ENCODE measurements at regions not wholly inside any gene's neighbourhood (a gene's known extent, or its start where the extent isn't known, plus 50 kb on each side); places are given as distances from the start of the nearest gene placed in this dataset.

- DNase-seq (ENCODE audit: low read depth) = no peak
- no peak overlapping the region for H3K4me3 ChIP-seq (ENCODE audit: low read depth, low read length)
Observed at GRCh38 chr6:11925805-11926204, 86.3 kb upstream of the HIVEP1 start.

GRCh38 chr6:11923621-11924020, 88.5 kb upstream of the HIVEP1 start:
- DNase-seq (ENCODE audit: low read depth) = no peak
- no peak overlapping the region for H3K4me3 ChIP-seq (ENCODE audit: low read depth, low read length)
- no peak for TF ChIP-seq CTCF (conservative IDR thresholded peaks at IDR 0.05; ENCODE audit: low read depth, low read length)

More at GRCh38 chr6:11925805-11926204, 86.3 kb upstream of the HIVEP1 start:
- no peak for TF ChIP-seq CTCF (conservative IDR thresholded peaks at IDR 0.05; ENCODE audit: low read depth, low read length)

- no peak overlapping the region for H3K4me3 ChIP-seq (ENCODE audit: low read depth, low read length)
- DNase-seq (ENCODE audit: low read depth) = no peak
- no peak for TF ChIP-seq CTCF (conservative IDR thresholded peaks at IDR 0.05; ENCODE audit: low read depth, low read length)
Observed at GRCh38 chr6:11922901-11923300, 89.2 kb upstream of the HIVEP1 start.

- DNase-seq (ENCODE audit: low read depth) = no peak
Observed at GRCh38 chr6:11921751-11922150, 90.4 kb upstream of the HIVEP1 start.

GRCh38 chr6:11921017-11921438, 91.1 kb upstream of the HIVEP1 start:
- no peak overlapping the region for H3K4me3 ChIP-seq (ENCODE audit: low read depth, low read length)
- peak; percentile 91 for DNase-seq (ENCODE audit: low read depth)
- no peak for TF ChIP-seq CTCF (conservative IDR thresholded peaks at IDR 0.05; ENCODE audit: low read depth, low read length)

More at GRCh38 chr6:11921751-11922150, 90.4 kb upstream of the HIVEP1 start:
- H3K4me3 ChIP-seq (ENCODE audit: low read depth, low read length) = no peak overlapping the region
- no peak for TF ChIP-seq CTCF (conservative IDR thresholded peaks at IDR 0.05; ENCODE audit: low read depth, low read length)

GRCh38 chr6:11920566-11920965, 91.5 kb upstream of the HIVEP1 start:
- no peak for TF ChIP-seq CTCF (conservative IDR thresholded peaks at IDR 0.05; ENCODE audit: low read depth, low read length)
- no peak for DNase-seq (ENCODE audit: low read depth)
- no peak overlapping the region for H3K4me3 ChIP-seq (ENCODE audit: low read depth, low read length)

- DNase-seq (ENCODE audit: low read depth) = no peak
- H3K4me3 ChIP-seq (ENCODE audit: low read depth, low read length) = no peak overlapping the region
- TF ChIP-seq CTCF (conservative IDR thresholded peaks at IDR 0.05; ENCODE audit: low read depth, low read length) = no peak
Observed at GRCh38 chr6:11919771-11920440, 92.2 kb upstream of the HIVEP1 start.

Measured in choroid plexus epithelial cell (primary cell).